A673 (cell line): ENCODE measurements at regions not wholly inside any gene's neighbourhood (a gene's known extent, or its start where the extent isn't known, plus 50 kb on each side); places are given as distances from the start of the nearest gene placed in this dataset.

Experiments
- BruUV-seq: library from RNA; stranded (reverse); fragments of 400-500 nt; replicated peaks from 2 replicates; lab custom pipeline; 2021; lab: Mats Ljungman, UMichigan
- CTCF ChIA-PET: fragments of 300-600 bp; sonication (Branson Sonifier 250); formaldehyde crosslinking; loops from one replicate; lab custom pipeline; 2022; ENCODE audit warnings: antibody characterized with exemption; lab: Charles Lee
- POLR2A ChIA-PET: fragments of 300-600 bp; sonication (Branson Sonifier 250); formaldehyde crosslinking; loops from one replicate; lab custom pipeline; 2022; ENCODE audit warnings: antibody characterized with exemption; ENCODE audit not compliant: low non-redundant PET; lab: Charles Lee
- DNase-seq: peaks from one replicate; pipeline ENCODE4 v3.0.0-alpha.2; 2015; ENCODE audit warnings: low spot score
- H3K27ac ChIP-seq: fragments of 200-600 bp; sonication (generic); 2 replicates; pipeline ENCODE4 v1.5.1; 2016; ENCODE audit warnings: mixed run types, low read depth, mild to moderate bottlenecking, mixed read lengths, antibody characterized with exemption, low read length; ENCODE audit not compliant: poor library complexity, severe bottlenecking
- H3K27me3 ChIP-seq: fragments of 200-600 bp; sonication (generic); replicated peaks from 2 replicates; pipeline ENCODE4 v1.6.1; 2017; ENCODE audit warnings: mixed run types, low read depth, mild to moderate bottlenecking, mixed read lengths, antibody characterized with exemption, low read length; ENCODE audit not compliant: insufficient read depth, poor library complexity
- H3K36me3 ChIP-seq: fragments of 200-600 bp; sonication (generic); 2 replicates; pipeline ENCODE4 v1.6.1; 2016; ENCODE audit warnings: mixed run types, mild to moderate bottlenecking, mixed read lengths, antibody characterized with exemption, low read length; ENCODE audit not compliant: insufficient read depth, poor library complexity, severe bottlenecking
- H3K4me1 ChIP-seq: fragments of 200-600 bp; sonication (generic); 2 replicates; pipeline ENCODE4 v1.6.1; 2017; ENCODE audit warnings: mixed run types, mild to moderate bottlenecking, mixed read lengths, antibody characterized with exemption, low read length; ENCODE audit not compliant: insufficient read depth, poor library complexity, severe bottlenecking
- H3K4me3 ChIP-seq: fragments of 200-600 bp; sonication (generic); 2 replicates; pipeline ENCODE4 v1.5.1; 2016; ENCODE audit warnings: low read depth, mixed run types, mild to moderate bottlenecking, mixed read lengths, low read length; ENCODE audit not compliant: poor library complexity, severe bottlenecking
- H3K9me3 ChIP-seq: fragments of 200-600 bp; sonication (generic); 2 replicates; pipeline ENCODE4 v1.6.1; 2016; ENCODE audit warnings: mixed run types, low read depth, mild to moderate bottlenecking, mixed read lengths, antibody characterized with exemption, low read length; ENCODE audit not compliant: poor library complexity, severe bottlenecking
- EZH2 ChIP-seq: fragments of 200-600 bp; sonication (generic); IDR thresholded peaks from 2 replicates; pipeline ENCODE4 v1.6.1; 2017; ENCODE audit warnings: borderline replicate concordance, low read depth, mild to moderate bottlenecking, mixed read lengths, antibody characterized with exemption, low read length; ENCODE audit not compliant: poor library complexity, severe bottlenecking
- intact Hi-C: fragments of 100-400 bp; cut with micrococcal nuclease; formaldehyde crosslinking; loops from one replicate; pipeline ENCODE4 v1.10.0; 2022; ENCODE audit not compliant: unreplicated experiment
- TF ChIP-seq, protein P1 (sequence below): fragments of 300-800, 200-600 bp; sonication (generic); conservative IDR thresholded peaks from 2 replicates; pipeline ENCODE4 v1.5.1; 2017; ENCODE audit warnings: low read depth, mild to moderate bottlenecking, antibody characterized with exemption, low read length, moderate library complexity, mixed read lengths

DNA sequence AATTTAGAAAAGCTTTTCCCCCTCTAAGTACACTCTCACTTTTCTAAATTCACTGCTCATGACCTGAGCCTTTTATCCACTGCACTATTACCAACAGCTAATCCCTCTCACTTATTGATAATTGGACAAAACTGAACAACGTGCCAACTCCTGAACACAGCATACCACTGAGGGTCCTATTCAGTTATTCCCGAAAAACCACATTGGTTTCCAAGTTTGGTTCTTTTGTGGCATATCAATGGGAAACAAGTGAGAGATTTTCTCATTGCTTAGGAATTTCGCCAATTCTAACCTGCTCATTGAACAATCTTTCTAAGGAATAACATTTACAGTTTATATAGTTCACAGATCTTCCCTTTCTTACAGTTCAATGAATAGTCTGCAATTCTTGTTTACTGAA is 977.4 kb downstream of the TMEM182 start:
- intact Hi-C loops, result no loop called here

DNA sequence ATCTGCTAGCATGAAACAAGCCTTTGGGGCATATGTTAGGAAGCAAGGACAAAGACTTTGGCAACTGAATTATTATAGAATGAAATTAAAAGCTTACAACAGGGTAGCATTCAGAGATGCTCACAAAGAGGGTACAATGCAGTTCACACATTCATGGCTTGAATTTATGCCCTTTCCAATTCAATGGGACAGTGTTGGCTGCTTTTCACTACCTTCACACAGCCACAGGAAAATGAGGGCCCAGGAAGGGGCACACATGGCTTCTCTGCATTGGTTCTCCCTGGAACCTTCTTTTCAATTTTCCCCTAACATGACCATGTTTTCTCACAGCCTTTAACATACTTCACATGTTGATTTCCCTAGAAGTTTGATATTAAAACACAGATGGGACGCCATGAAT is 978.1 kb downstream of the TMEM182 start:
- H3K4me3 ChIP-seq, result no peak overlapping the region
- no TSS peak for BruUV-seq
- ChIA-PET POLR2A (no interaction called here), CTCF (no interaction called here)
- no peak overlapping the region for H3K27ac ChIP-seq
- DNase-seq, result no peak
- no peaks in the 10 kb centered on the region for H3K4me1 ChIP-seq
- intact Hi-C loops, result no loop called here
- H3K36me3 ChIP-seq, result no peaks in the 10 kb centered on the region
- H3K9me3 ChIP-seq, result peaks cover 9% of the 10 kb centered on the region
- H3K27me3 ChIP-seq, result peaks cover 7% of the 10 kb centered on the region
- TF ChIP-seq, protein P1, sequence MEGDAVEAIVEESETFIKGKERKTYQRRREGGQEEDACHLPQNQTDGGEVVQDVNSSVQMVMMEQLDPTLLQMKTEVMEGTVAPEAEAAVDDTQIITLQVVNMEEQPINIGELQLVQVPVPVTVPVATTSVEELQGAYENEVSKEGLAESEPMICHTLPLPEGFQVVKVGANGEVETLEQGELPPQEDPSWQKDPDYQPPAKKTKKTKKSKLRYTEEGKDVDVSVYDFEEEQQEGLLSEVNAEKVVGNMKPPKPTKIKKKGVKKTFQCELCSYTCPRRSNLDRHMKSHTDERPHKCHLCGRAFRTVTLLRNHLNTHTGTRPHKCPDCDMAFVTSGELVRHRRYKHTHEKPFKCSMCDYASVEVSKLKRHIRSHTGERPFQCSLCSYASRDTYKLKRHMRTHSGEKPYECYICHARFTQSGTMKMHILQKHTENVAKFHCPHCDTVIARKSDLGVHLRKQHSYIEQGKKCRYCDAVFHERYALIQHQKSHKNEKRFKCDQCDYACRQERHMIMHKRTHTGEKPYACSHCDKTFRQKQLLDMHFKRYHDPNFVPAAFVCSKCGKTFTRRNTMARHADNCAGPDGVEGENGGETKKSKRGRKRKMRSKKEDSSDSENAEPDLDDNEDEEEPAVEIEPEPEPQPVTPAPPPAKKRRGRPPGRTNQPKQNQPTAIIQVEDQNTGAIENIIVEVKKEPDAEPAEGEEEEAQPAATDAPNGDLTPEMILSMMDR, result no peak
- TF ChIP-seq EZH2, result no peak

More for the DNA sequence above, 977.4 kb downstream of the TMEM182 start:
- TF ChIP-seq, protein P1, result no peak
- TF ChIP-seq EZH2, result no peak
- CTCF ChIA-PET, result no interaction called here
- DNase-seq, result no peak
- H3K36me3 ChIP-seq, result no peaks in the 10 kb centered on the region
- peaks cover 7% of the 10 kb centered on the region for H3K27me3 ChIP-seq
- peaks cover 12% of the 10 kb centered on the region for H3K9me3 ChIP-seq
- POLR2A ChIA-PET, result no interaction called here
- no peaks in the 10 kb centered on the region for H3K4me1 ChIP-seq
- H3K4me3 ChIP-seq, result no peak overlapping the region
- no peak overlapping the region for H3K27ac ChIP-seq
- no TSS peak for BruUV-seq

GRCh38 chr2:103740631-103741030 is 978.8 kb downstream of the TMEM182 start:
- intact Hi-C loops, result no loop called here
- DNase-seq, result no peak
- Histone ChIP-seq H3K4me3 (no peak overlapping the region), H3K27ac (no peak overlapping the region), H3K27me3 (peaks cover 7% of the 10 kb centered on the region), H3K36me3 (no peaks in the 10 kb centered on the region), H3K9me3 (peaks cover 5% of the 10 kb centered on the region), H3K4me1 (no peaks in the 10 kb centered on the region)
- no peak for TF ChIP-seq EZH2
- ChIA-PET CTCF (no interaction called here), POLR2A (no interaction called here)
- no TSS peak for BruUV-seq

GRCh38 chr2:103743195-103743594 is 981.4 kb downstream of the TMEM182 start:
- ChIA-PET POLR2A (no interaction called here), CTCF (no interaction called here)
- H3K4me1 ChIP-seq, result no peaks in the 10 kb centered on the region

More at GRCh38 chr2:103743195-103743594, 981.4 kb downstream of the TMEM182 start:
- no peaks in the 10 kb centered on the region for H3K9me3 ChIP-seq
- H3K36me3 ChIP-seq, result no peaks in the 10 kb centered on the region
- intact Hi-C loops, result no loop called here
- TF ChIP-seq, protein P1, result no peak
- TF ChIP-seq EZH2, result no peak
- H3K27me3 ChIP-seq, result peaks cover 9% of the 10 kb centered on the region
- no TSS peak for BruUV-seq
- peak; percentile 15 for DNase-seq
- H3K27ac ChIP-seq, result no peak overlapping the region
- H3K4me3 ChIP-seq, result no peak overlapping the region
